Hepatocyte (in vitro differentiated cells): ENCODE measurements at regions not wholly inside any gene's neighbourhood (a gene's known extent, or its start where the extent isn't known, plus 50 kb on each side); places are given as distances from the start of the nearest gene placed in this dataset.
A peak's percentile ranks its signal among the peaks of the same experiment; 100 is the strongest.

Source experiments
- DNase-seq: peaks from one replicate; pipeline ENCODE4 v3.0.0-alpha.2; 2016; ENCODE audit warnings: low spot score
- H2AFZ ChIP-seq: fragments of 200-600 bp; sonication (generic); 2 replicates; pipeline ENCODE4 v1.6.0; 2016; ENCODE audit warnings: antibody characterized with exemption, mild to moderate bottlenecking
- H3K27ac ChIP-seq: fragments of 200-600 bp; sonication (generic); 2 replicates; pipeline ENCODE4 v1.5.1; 2016; ENCODE audit warnings: mild to moderate bottlenecking
- H3K27me3 ChIP-seq: fragments of 200-600 bp; sonication (generic); 2 replicates; pipeline ENCODE4 v1.6.1; 2016
- H3K36me3 ChIP-seq: fragments of 200-600 bp; sonication (generic); replicated peaks from 2 replicates; pipeline ENCODE4 v1.5.1; 2016; ENCODE audit warnings: low read depth; ENCODE audit not compliant: insufficient read depth
- H3K4me1 ChIP-seq: fragments of 200-600 bp; sonication (generic); 2 replicates; pipeline ENCODE4 v1.5.1; 2016; ENCODE audit warnings: mild to moderate bottlenecking, moderate library complexity; ENCODE audit not compliant: insufficient read depth
- H3K4me2 ChIP-seq: fragments of 200-600 bp; sonication (generic); 2 replicates; pipeline ENCODE4 v1.6.0; 2016
- H3K4me3 ChIP-seq: fragments of 200-600 bp; sonication (generic); 2 replicates; pipeline ENCODE4 v1.5.1; 2016; ENCODE audit warnings: mild to moderate bottlenecking
- H3K79me2 ChIP-seq: fragments of 200-600 bp; sonication (generic); 2 replicates; pipeline ENCODE4 v1.6.0; 2017; ENCODE audit warnings: mild to moderate bottlenecking
- H3K9me2 ChIP-seq: fragments of 200-600 bp; sonication (generic); replicated peaks from 2 replicates; pipeline ENCODE4 v1.6.0; 2017; ENCODE audit warnings: mild to moderate bottlenecking; ENCODE audit not compliant: insufficient read depth
- H3K9me3 ChIP-seq: fragments of 200-600 bp; sonication (generic); 2 replicates; pipeline ENCODE4 v1.5.1; 2016; ENCODE audit warnings: low read depth, mild to moderate bottlenecking
- H4K20me1 ChIP-seq: fragments of 200-600 bp; sonication (generic); 2 replicates; pipeline ENCODE4 v1.6.0; 2016; ENCODE audit warnings: mild to moderate bottlenecking; ENCODE audit not compliant: insufficient read depth, poor library complexity, severe bottlenecking
- EZH2 ChIP-seq: fragments of 200-600 bp; sonication (generic); IDR thresholded peaks from 2 replicates; pipeline ENCODE4 v1.6.1; 2016; ENCODE audit warnings: antibody characterized with exemption, mild to moderate bottlenecking, borderline replicate concordance
- EZH2phosphoT487 ChIP-seq: fragments of 200-600 bp; sonication (generic); IDR thresholded peaks from one replicate; pipeline ENCODE4 v1.6.1; 2018; ENCODE audit warnings: antibody characterized with exemption, mild to moderate bottlenecking, low read depth, moderate library complexity; ENCODE audit not compliant: unreplicated experiment, severe bottlenecking
- WGBS: methylation state at CpG from one replicate; pipeline ENCODE4 v1.1.6; 2016; ENCODE audit warnings: low lambda C conversion rate; ENCODE audit errors: missing lambda C conversion rate; 5-methylcytosine and 5-hydroxymethylcytosine counted together
- TF ChIP-seq, protein P1 (sequence below): fragments of 200-600 bp; sonication (generic); IDR thresholded peaks from 2 replicates; pipeline ENCODE4 v1.5.1; 2016; ENCODE audit warnings: antibody characterized with exemption, mild to moderate bottlenecking; ENCODE audit not compliant: poor library complexity

DNA sequence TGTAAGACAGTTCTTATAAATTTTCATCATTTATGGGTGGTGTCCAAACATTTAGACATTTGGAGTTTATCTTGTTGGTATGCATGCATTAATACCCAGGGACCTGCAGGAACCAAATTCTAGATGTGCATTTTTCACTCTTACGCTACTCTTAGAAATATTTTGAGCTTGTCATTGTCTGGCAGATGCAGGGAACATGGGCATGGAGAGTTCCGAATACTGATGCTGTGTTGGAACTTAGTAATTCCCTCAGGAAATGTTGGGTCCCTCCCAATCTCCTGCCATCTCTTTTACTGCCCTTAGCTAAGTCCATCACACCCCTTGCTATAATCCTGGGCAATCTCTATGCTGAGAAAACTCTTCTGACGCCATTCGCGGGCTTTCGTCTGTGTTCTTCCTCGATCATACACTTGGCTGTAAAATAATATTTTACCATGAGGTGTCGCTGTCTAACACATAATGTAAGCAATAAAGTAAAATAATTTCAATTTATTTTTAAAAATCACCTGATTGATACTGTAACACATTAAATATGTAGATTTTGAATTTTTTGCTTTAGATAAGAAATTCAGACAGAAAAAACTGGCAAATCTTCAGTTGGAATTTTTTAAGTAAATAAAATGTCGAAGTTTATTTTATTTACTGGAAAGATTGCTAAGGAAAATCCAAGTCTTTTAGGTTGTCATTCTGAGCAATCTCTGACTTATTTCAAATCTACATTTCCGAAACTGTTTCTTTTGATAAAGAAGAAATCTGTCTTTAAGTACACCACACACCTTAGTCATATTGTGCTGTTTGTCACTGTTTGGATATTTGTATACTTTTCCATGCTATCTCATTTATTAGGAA, 304.1 kb upstream of the SSTR1 start:
- 33% methylated on average over 10 of the region's 10 CpGs for WGBS
- Histone ChIP-seq H3K9me3 (no peaks in the 10 kb centered on the region), H3K36me3 (no peaks in the 10 kb centered on the region), H3K4me3 (no peak overlapping the region), H3K79me2 (no peaks in the 10 kb centered on the region), H3K27me3 (no peaks in the 10 kb centered on the region), H4K20me1 (no peaks in the 10 kb centered on the region), H3K4me2 (peak overlapping the region; percentile 46), H3K9me2 (no peaks in the 10 kb centered on the region), H3K27ac (no peak overlapping the region), H2AFZ (no peak overlapping the region), H3K4me1 (no peaks in the 10 kb centered on the region)
- TF ChIP-seq EZH2phosphoT487 (no peak), EZH2 (no peak)
- TF ChIP-seq, protein P1, sequence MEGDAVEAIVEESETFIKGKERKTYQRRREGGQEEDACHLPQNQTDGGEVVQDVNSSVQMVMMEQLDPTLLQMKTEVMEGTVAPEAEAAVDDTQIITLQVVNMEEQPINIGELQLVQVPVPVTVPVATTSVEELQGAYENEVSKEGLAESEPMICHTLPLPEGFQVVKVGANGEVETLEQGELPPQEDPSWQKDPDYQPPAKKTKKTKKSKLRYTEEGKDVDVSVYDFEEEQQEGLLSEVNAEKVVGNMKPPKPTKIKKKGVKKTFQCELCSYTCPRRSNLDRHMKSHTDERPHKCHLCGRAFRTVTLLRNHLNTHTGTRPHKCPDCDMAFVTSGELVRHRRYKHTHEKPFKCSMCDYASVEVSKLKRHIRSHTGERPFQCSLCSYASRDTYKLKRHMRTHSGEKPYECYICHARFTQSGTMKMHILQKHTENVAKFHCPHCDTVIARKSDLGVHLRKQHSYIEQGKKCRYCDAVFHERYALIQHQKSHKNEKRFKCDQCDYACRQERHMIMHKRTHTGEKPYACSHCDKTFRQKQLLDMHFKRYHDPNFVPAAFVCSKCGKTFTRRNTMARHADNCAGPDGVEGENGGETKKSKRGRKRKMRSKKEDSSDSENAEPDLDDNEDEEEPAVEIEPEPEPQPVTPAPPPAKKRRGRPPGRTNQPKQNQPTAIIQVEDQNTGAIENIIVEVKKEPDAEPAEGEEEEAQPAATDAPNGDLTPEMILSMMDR: peak; percentile 84
- peak; percentile 77 for DNase-seq

DNA sequence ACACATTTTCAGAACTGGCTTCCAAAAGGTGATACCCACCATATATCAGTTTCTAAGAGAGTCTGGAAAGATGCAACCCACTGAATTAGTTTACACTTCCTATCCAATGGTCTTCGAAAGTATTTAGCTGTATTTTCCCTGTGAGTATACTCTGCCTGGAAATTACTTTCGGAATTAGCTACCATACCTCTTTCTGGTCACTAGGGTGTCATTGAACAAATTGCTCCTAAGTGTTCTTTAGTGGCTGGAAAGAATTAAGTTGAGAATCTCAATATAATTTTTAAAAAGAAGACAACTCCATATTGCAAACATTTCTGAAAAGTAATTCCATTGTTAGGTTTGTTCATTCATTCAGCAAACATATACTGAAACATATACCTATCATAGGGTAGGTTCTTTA, 283.1 kb upstream of the SSTR1 start:
- H2AFZ ChIP-seq: no peak overlapping the region
- H3K4me2 ChIP-seq: no peak overlapping the region
- H3K9me3 ChIP-seq: no peaks in the 10 kb centered on the region
- H3K36me3 ChIP-seq: no peaks in the 10 kb centered on the region
- no peaks in the 10 kb centered on the region for H3K27me3 ChIP-seq
- no peak for DNase-seq
- TF ChIP-seq, protein P1: no peak
- TF ChIP-seq EZH2 (no peak), EZH2phosphoT487 (no peak)
- H3K4me1 ChIP-seq: no peaks in the 10 kb centered on the region
- no peak overlapping the region for H3K27ac ChIP-seq
- H4K20me1 ChIP-seq: no peaks in the 10 kb centered on the region
- H3K4me3 ChIP-seq: no peak overlapping the region
- WGBS: 88% methylated on average over 2 of the region's 2 CpGs
- H3K79me2 ChIP-seq: no peaks in the 10 kb centered on the region
- no peaks in the 10 kb centered on the region for H3K9me2 ChIP-seq

DNA sequence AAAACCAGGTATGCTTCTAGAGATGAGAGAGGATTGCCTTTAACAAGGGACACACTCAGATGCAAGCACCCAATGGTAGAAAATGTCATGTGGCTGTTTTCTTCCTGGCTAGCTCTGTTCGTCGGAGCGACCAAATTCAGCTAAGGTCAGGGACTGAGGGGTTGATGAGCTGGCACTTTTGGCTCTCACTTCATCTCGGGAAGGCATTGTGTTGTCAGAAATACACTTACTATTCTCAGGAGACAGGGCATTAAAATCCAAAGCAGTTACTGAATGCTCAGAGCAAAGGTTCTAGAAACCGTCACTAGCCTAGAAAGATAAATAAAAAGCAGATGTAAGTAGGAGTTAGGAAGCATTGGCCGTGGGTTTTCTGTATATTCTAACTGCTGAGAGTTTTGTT, 275.7 kb upstream of the SSTR1 start:
- H3K79me2 ChIP-seq: no peaks in the 10 kb centered on the region
- no peaks in the 10 kb centered on the region for H3K27me3 ChIP-seq
- no peaks in the 10 kb centered on the region for H4K20me1 ChIP-seq
- H3K4me2 ChIP-seq: no peak overlapping the region
- H3K27ac ChIP-seq: no peak overlapping the region
- DNase-seq: no peak
- no peaks in the 10 kb centered on the region for H3K4me1 ChIP-seq
- H3K36me3 ChIP-seq: no peaks in the 10 kb centered on the region
- H2AFZ ChIP-seq: no peak overlapping the region
- H3K9me3 ChIP-seq: no peaks in the 10 kb centered on the region
- H3K9me2 ChIP-seq: no peaks in the 10 kb centered on the region
- H3K4me3 ChIP-seq: no peak overlapping the region
- 58% methylated on average over 6 of the region's 6 CpGs for WGBS
- TF ChIP-seq, protein P1: no peak
- TF ChIP-seq EZH2phosphoT487 (no peak), EZH2 (no peak)
